ENCODE measurements at regions not wholly inside any gene's neighbourhood (a gene's known extent, or its start where the extent isn't known, plus 50 kb on each side); places are given as distances from the start of the nearest gene placed in this dataset.
"Not testable (repeated sequence)": the region's sequence is repeated elsewhere in the genome, so short reads cannot be mapped to it uniquely, and the experiment has no call there.

DNA sequence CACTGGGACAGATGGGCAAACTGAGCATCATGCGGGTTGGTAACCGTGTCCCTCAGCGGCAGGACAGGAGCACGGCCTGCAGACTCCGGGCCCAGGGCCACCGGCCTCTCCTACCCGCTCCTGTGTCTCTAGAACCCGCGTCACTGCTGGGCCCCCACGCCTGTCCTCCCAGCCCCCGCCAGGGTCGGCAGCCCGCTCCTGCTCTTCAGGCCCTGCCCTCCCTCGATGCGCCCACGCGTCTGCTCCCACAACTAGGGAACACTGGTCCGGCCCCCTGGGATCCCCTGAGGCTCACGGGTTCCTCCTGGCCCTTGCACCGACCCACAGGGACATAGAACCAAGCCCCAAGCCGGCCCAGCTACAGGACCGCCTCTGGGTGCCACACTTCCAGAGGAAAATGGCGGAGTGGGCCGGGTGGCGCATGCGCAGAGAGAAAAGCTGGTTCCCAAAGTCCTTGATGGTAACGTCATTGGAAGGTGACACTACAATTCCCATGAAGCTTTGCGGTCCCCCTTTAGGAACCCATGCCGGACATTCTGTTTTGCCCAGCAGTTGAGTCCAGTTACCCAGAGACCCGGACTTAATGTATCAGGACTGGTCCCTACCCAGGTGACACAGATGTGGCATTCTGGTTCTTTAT is 2712.5 kb upstream of the OR11H1 start:
- H3K4me3 ChIP-seq; ATAC-seq (ENCODE audit: low FRiP score in 2 of 2); H3K9me3 ChIP-seq; H3K4me1 ChIP-seq; H3K27ac ChIP-seq; H3K36me3 ChIP-seq; H3K27me3 ChIP-seq: not testable (repeated sequence)
- no CpG with 5 or more reads among the region's 30 CpGs for WGBS, 2 donors
- peak in 1 of 2 donors; percentile 34 for DNase-seq
